ENCODE measurements at regions not wholly inside any gene's neighbourhood (a gene's known extent, or its start where the extent isn't known, plus 50 kb on each side); places are given as distances from the start of the nearest gene placed in this dataset.

DNA sequence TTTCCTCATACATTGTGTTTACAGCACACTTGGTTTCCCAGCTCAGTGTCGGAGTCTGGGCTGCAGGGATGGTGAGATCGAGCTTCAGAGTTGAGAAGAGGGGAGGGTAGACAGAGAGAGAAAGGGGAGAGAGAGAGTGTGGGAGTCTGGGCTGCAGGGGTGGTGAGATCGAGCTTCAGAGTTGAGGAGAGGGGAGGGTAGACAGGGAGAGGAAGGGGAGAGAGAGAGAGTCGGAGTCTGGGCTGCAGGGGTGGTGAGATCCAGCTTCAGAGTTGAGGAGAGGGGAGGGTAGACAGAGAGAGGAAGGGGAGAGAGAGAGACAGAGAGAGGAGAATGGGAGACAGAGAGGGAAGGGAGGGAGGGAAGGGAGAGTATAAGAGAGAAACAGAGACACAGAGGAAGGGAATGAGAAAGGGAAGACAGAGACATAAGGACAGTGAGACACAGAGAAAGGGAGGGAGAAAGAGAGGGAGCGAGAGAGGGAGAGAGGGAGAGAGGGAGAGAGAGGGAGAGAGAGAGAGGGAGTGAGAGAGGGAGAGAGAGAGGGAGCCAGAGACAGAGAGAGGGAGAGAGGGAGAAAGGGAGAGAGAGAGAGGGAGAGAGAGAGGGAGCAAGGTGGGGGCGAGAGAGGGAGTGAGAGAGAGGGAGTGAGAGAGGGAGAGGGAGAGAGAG, 222.7 kb upstream of the GMDS start:
- Histone ChIP-seq H3K27ac (ENCODE audit: low read depth, low read length) (no peak overlapping the region), H3K9me3 (ENCODE audit: control insufficient read depth in 1 of 2, insufficient read depth in 1 of 2, low read depth in 1 of 2, low read length in 2 of 2) (no peaks in the 10 kb centered on the region), H4K20me1 (ENCODE audit: insufficient read depth) (no peaks in the 10 kb centered on the region), H3K4me2 (ENCODE audit: low read length) (no peak overlapping the region), H3K4me1 (ENCODE audit: control insufficient read depth in 1 of 2, insufficient read depth in 2 of 2, low read length in 2 of 2) (no peaks in the 10 kb centered on the region), H2AFZ (ENCODE audit: low read depth, low read length, poor library complexity, severe bottlenecking) (no peak overlapping the region), H3K9ac (ENCODE audit: low read length) (no peak overlapping the region), H3K36me3 (ENCODE audit: control insufficient read depth in 1 of 2, insufficient read depth in 2 of 2, low read length in 2 of 2) (no peaks in the 10 kb centered on the region), H3K79me2 (ENCODE audit: insufficient read depth, low read length) (no peaks in the 10 kb centered on the region), H3K9me2 (ENCODE audit: insufficient read depth) (no peaks in the 10 kb centered on the region), H3K27me3 (ENCODE audit: insufficient read depth, low read length) (peaks cover 28% of the 10 kb centered on the region; the same call in 1 of the 2 replicates), H3K4me3 (replicated peaks in 1 of 2; ENCODE audit: low read depth in 1 of 2, low read length in 2 of 2) (no peak overlapping the region)
- intact Hi-C loops (cut with micrococcal nuclease), result no loop called here
- DNase-seq (ENCODE audit: low read depth, low spot score) (no peak), ATAC-seq (no peak)
- CTCF ChIA-PET, result interaction anchor here (1.2 kb wide), 1 partner anchor 270 kb away, joined by 3 read pairs; no protein-coding TSS in a partner anchor
- POLR2A ChIA-PET, result no interaction called here
- TF ChIP-seq, protein P1, sequence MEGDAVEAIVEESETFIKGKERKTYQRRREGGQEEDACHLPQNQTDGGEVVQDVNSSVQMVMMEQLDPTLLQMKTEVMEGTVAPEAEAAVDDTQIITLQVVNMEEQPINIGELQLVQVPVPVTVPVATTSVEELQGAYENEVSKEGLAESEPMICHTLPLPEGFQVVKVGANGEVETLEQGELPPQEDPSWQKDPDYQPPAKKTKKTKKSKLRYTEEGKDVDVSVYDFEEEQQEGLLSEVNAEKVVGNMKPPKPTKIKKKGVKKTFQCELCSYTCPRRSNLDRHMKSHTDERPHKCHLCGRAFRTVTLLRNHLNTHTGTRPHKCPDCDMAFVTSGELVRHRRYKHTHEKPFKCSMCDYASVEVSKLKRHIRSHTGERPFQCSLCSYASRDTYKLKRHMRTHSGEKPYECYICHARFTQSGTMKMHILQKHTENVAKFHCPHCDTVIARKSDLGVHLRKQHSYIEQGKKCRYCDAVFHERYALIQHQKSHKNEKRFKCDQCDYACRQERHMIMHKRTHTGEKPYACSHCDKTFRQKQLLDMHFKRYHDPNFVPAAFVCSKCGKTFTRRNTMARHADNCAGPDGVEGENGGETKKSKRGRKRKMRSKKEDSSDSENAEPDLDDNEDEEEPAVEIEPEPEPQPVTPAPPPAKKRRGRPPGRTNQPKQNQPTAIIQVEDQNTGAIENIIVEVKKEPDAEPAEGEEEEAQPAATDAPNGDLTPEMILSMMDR (IDR thresholded peaks at IDR 0.05 in 2 of 3, conservative IDR thresholded peaks at IDR 0.05 in 1 of 3; ENCODE audit: borderline replicate concordance in 1 of 3, insufficient read depth in 1 of 3, low read depth in 2 of 3, low read length in 2 of 3), result no peak
- no peak for TF ChIP-seq ELF1 (IDR thresholded peaks at IDR 0.05; ENCODE audit: borderline replicate concordance, low read depth)
- TF ChIP-seq, protein P2, sequence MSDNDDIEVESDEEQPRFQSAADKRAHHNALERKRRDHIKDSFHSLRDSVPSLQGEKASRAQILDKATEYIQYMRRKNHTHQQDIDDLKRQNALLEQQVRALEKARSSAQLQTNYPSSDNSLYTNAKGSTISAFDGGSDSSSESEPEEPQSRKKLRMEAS (IDR thresholded peaks at IDR 0.05), result no peak
- no peak for TF ChIP-seq ZFX (IDR thresholded peaks at IDR 0.05)
- TF ChIP-seq POLR2AphosphoS5 (IDR thresholded peaks at IDR 0.05; ENCODE audit: low read depth, low read length), result no peak
- TF ChIP-seq, protein P3, sequence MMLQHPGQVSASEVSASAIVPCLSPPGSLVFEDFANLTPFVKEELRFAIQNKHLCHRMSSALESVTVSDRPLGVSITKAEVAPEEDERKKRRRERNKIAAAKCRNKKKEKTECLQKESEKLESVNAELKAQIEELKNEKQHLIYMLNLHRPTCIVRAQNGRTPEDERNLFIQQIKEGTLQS (IDR thresholded peaks at IDR 0.05), result no peak
- TF ChIP-seq EGR1 (IDR thresholded peaks at IDR 0.05; ENCODE audit: low read depth), result no peak
- no peak for TF ChIP-seq SP1 (IDR thresholded peaks at IDR 0.05; ENCODE audit: low read depth)
- TF ChIP-seq, protein P4, sequence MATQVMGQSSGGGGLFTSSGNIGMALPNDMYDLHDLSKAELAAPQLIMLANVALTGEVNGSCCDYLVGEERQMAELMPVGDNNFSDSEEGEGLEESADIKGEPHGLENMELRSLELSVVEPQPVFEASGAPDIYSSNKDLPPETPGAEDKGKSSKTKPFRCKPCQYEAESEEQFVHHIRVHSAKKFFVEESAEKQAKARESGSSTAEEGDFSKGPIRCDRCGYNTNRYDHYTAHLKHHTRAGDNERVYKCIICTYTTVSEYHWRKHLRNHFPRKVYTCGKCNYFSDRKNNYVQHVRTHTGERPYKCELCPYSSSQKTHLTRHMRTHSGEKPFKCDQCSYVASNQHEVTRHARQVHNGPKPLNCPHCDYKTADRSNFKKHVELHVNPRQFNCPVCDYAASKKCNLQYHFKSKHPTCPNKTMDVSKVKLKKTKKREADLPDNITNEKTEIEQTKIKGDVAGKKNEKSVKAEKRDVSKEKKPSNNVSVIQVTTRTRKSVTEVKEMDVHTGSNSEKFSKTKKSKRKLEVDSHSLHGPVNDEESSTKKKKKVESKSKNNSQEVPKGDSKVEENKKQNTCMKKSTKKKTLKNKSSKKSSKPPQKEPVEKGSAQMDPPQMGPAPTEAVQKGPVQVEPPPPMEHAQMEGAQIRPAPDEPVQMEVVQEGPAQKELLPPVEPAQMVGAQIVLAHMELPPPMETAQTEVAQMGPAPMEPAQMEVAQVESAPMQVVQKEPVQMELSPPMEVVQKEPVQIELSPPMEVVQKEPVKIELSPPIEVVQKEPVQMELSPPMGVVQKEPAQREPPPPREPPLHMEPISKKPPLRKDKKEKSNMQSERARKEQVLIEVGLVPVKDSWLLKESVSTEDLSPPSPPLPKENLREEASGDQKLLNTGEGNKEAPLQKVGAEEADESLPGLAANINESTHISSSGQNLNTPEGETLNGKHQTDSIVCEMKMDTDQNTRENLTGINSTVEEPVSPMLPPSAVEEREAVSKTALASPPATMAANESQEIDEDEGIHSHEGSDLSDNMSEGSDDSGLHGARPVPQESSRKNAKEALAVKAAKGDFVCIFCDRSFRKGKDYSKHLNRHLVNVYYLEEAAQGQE (IDR thresholded peaks at IDR 0.05; ENCODE audit: low read depth), result no peak
- TF ChIP-seq SIN3A (IDR thresholded peaks at IDR 0.05; ENCODE audit: low read depth), result no peak
- no peak for TF ChIP-seq POLR2A (IDR thresholded peaks at IDR 0.05; ENCODE audit: borderline replicate concordance, extremely low read depth, insufficient read depth, insufficient read length)
- no TSS peak for BruUV-seq (replicated peaks)
- RAD21 ChIA-PET (ENCODE audit: low non-redundant PET in 1 of 2, low total read pairs in 2 of 2, uncharacterized antibody in 2 of 2, unreplicated experiment in 2 of 2), result no interaction called here

Data from HCT116 (cell line).